ENCODE measurements at regions not wholly inside any gene's neighbourhood (a gene's known extent, or its start where the extent isn't known, plus 50 kb on each side); places are given as distances from the start of the nearest gene placed in this dataset.

GRCh38 chr7:19944363-19945120, 171.1 kb upstream of the TMEM196 start:
- Histone ChIP-seq H3K9me2 (ENCODE audit: low read depth, low read length) (no peaks in the 10 kb centered on the region), H3F3A (ENCODE audit: insufficient read depth, low read length) (no peaks in the 10 kb centered on the region), H3K4me2 (ENCODE audit: low read length) (no peak overlapping the region), H3K4me3 (ENCODE audit: low read depth, low read length, poor library complexity, severe bottlenecking) (no peak overlapping the region), H4K20me1 (ENCODE audit: insufficient read depth, low read length) (no peaks in the 10 kb centered on the region), H3K9me3 (ENCODE audit: low read length) (no peaks in the 10 kb centered on the region), H3K36me3 (ENCODE audit: insufficient read depth, low read length) (no peaks in the 10 kb centered on the region), H3K9ac (ENCODE audit: low read length) (no peak overlapping the region), H3K27me3 (ENCODE audit: insufficient read depth, low read length) (no peaks in the 10 kb centered on the region), H3K27ac (ENCODE audit: low read depth, low read length, poor library complexity, severe bottlenecking) (no peak overlapping the region), H3K4me1 (ENCODE audit: insufficient read depth, low read length, severe bottlenecking) (no peaks in the 10 kb centered on the region), H2AFZ (ENCODE audit: low read length) (no peak overlapping the region), H3K79me2 (ENCODE audit: insufficient read depth, low read length) (no peaks in the 10 kb centered on the region)
- TF ChIP-seq CTCF (IDR thresholded peaks at IDR 0.05; ENCODE audit: low read length) (no peak), EZH2 (IDR thresholded peaks at IDR 0.05; ENCODE audit: borderline replicate concordance, low read length) (no peak)

GRCh38 chr7:19939746-19940145, 166.3 kb upstream of the TMEM196 start:
- H3K9me3 ChIP-seq (ENCODE audit: low read length) = no peaks in the 10 kb centered on the region
- H4K20me1 ChIP-seq (ENCODE audit: insufficient read depth, low read length) = no peaks in the 10 kb centered on the region
- H3F3A ChIP-seq (ENCODE audit: insufficient read depth, low read length) = no peaks in the 10 kb centered on the region
- no peaks in the 10 kb centered on the region for H3K27me3 ChIP-seq (ENCODE audit: insufficient read depth, low read length)
- TF ChIP-seq CTCF (IDR thresholded peaks at IDR 0.05; ENCODE audit: low read length) = no peak
- no peak for TF ChIP-seq EZH2 (IDR thresholded peaks at IDR 0.05; ENCODE audit: borderline replicate concordance, low read length)
- H3K4me1 ChIP-seq (ENCODE audit: insufficient read depth, low read length, severe bottlenecking) = no peaks in the 10 kb centered on the region
- no peak overlapping the region for H3K27ac ChIP-seq (ENCODE audit: low read depth, low read length, poor library complexity, severe bottlenecking)
- no peaks in the 10 kb centered on the region for H3K36me3 ChIP-seq (ENCODE audit: insufficient read depth, low read length)
- H3K9me2 ChIP-seq (ENCODE audit: low read depth, low read length) = no peaks in the 10 kb centered on the region
- no peak overlapping the region for H3K4me2 ChIP-seq (ENCODE audit: low read length)
- no peak overlapping the region for H3K4me3 ChIP-seq (ENCODE audit: low read depth, low read length, poor library complexity, severe bottlenecking)
- H2AFZ ChIP-seq (ENCODE audit: low read length) = no peak overlapping the region
- H3K9ac ChIP-seq (ENCODE audit: low read length) = no peak overlapping the region
- H3K79me2 ChIP-seq (ENCODE audit: insufficient read depth, low read length) = no peaks in the 10 kb centered on the region

DNA sequence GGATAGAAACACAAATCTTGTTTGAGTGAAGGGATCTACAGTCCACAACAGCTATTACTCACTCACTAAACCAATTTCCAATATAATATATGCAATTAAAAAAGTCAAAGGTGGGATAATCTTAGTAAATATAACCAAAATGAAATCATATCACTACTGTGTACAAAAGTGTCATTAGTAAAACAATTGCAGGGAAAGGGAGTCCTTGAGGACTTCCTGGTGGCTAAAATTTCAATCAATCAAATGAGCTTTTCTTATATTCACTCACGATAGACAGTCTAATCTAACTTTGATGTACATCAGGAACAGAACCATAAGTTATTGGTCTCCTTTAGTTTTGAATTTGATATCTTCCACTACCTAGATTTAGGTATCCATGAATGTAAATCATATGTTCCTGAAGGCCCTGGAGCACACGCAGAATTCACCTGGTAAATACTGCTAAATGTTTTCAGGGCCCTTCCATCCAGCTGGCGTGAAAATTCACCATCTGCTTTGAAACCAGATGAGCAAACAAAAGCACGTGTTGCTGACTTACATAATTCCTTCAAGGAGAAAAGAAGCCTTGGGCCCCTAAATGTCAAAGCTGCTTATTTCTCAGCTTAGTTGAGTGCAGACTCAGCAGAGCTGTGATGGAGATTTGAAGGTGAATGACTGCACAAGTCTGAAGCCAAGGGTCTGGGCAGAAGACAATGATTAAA, 159.3 kb upstream of the TMEM196 start:
- H3K9ac ChIP-seq (ENCODE audit: low read length) = no peak overlapping the region
- H3K4me1 ChIP-seq (ENCODE audit: insufficient read depth, low read length, severe bottlenecking) = no peaks in the 10 kb centered on the region
- H3K4me2 ChIP-seq (ENCODE audit: low read length) = no peak overlapping the region
- no peak overlapping the region for H3K27ac ChIP-seq (ENCODE audit: low read depth, low read length, poor library complexity, severe bottlenecking)
- H3F3A ChIP-seq (ENCODE audit: insufficient read depth, low read length) = no peaks in the 10 kb centered on the region
- H2AFZ ChIP-seq (ENCODE audit: low read length) = no peak overlapping the region
- H3K27me3 ChIP-seq (ENCODE audit: insufficient read depth, low read length) = no peaks in the 10 kb centered on the region
- H3K4me3 ChIP-seq (ENCODE audit: low read depth, low read length, poor library complexity, severe bottlenecking) = no peak overlapping the region
- H3K9me2 ChIP-seq (ENCODE audit: low read depth, low read length) = no peaks in the 10 kb centered on the region
- H3K9me3 ChIP-seq (ENCODE audit: low read length) = no peaks in the 10 kb centered on the region
- no peaks in the 10 kb centered on the region for H3K79me2 ChIP-seq (ENCODE audit: insufficient read depth, low read length)
- no peaks in the 10 kb centered on the region for H4K20me1 ChIP-seq (ENCODE audit: insufficient read depth, low read length)
- H3K36me3 ChIP-seq (ENCODE audit: insufficient read depth, low read length) = no peaks in the 10 kb centered on the region
- no peak for TF ChIP-seq CTCF (IDR thresholded peaks at IDR 0.05; ENCODE audit: low read length)
- no peak for TF ChIP-seq EZH2 (IDR thresholded peaks at IDR 0.05; ENCODE audit: borderline replicate concordance, low read length)
